Liver (tissue), 8 donors: ENCODE measurements at regions not wholly inside any gene's neighbourhood (a gene's known extent, or its start where the extent isn't known, plus 50 kb on each side); places are given as distances from the start of the nearest gene placed in this dataset.

ENCODE experiments used
- DNase-seq: peaks from one replicate; pipeline ENCODE4 v3.0.0-alpha.2; 2017; ENCODE audit warnings: low spot score
- H3K27ac ChIP-seq, 2 donors: one replicate each; pipeline ENCODE4 v1.7.0; 2013; ENCODE audit warnings: inconsistent platforms in 2 of 2, low read length in 2 of 2, control low read depth in 1 of 2, low read depth in 1 of 2, mild to moderate bottlenecking in 1 of 2
- H3K27me3 ChIP-seq, 4 donors: one replicate each; pipeline versions ENCODE4 v1.6.1 to v1.7.0; 2013; ENCODE audit warnings: low read length in 3 of 4, inconsistent platforms in 1 of 4, mild to moderate bottlenecking in 1 of 4, moderate library complexity in 1 of 4; ENCODE audit not compliant: control insufficient read depth in 4 of 4, insufficient read depth in 4 of 4
- H3K36me3 ChIP-seq, 4 donors: one replicate each; pipeline versions ENCODE4 v1.6.1 to v1.7.0; 2013; ENCODE audit warnings: low read length in 3 of 4, mild to moderate bottlenecking in 3 of 4, low read depth in 1 of 4, moderate library complexity in 1 of 4; ENCODE audit not compliant: control insufficient read depth in 4 of 4, insufficient read depth in 3 of 4
- H3K4me1 ChIP-seq, 4 donors: one replicate each; pipeline versions ENCODE4 v1.6.1 to v1.7.0; 2013; ENCODE audit warnings: low read length in 3 of 4, mild to moderate bottlenecking in 3 of 4, moderate library complexity in 1 of 4; ENCODE audit not compliant: control insufficient read depth in 4 of 4, insufficient read depth in 4 of 4
- H3K4me3 ChIP-seq, 3 donors: one replicate each; pipeline versions ENCODE4 v1.6.1 to v1.7.0; 2013; ENCODE audit warnings: low read length in 3 of 3, control low read depth in 1 of 3, low read depth in 1 of 3, mild to moderate bottlenecking in 1 of 3
- H3K9ac ChIP-seq, 2 donors: one replicate each; pipeline ENCODE4 v1.7.0; 2013; ENCODE audit warnings: low read length in 2 of 2, mild to moderate bottlenecking in 2 of 2, moderate library complexity in 2 of 2, control low read depth in 1 of 2, low read depth in 1 of 2
- H3K9me3 ChIP-seq, 4 donors: one replicate each; pipeline versions ENCODE4 v1.6.1 to v1.7.0; 2013; ENCODE audit warnings: low read length in 3 of 4; ENCODE audit not compliant: control insufficient read depth in 4 of 4
- EGR1 ChIP-seq, 2 donors: IDR thresholded peaks; 2 replicates each; pipeline ENCODE4 v1.6.1; 2016 to 2018; ENCODE audit warnings: antibody characterized with exemption in 2 of 2, low read depth in 2 of 2
- FOXA1 ChIP-seq: IDR thresholded peaks from 2 replicates; pipeline ENCODE4 v1.6.1; 2016; ENCODE audit warnings: antibody characterized with exemption
- FOXA2 ChIP-seq: IDR thresholded peaks from 2 replicates; pipeline ENCODE4 v1.6.1; 2016; ENCODE audit warnings: antibody characterized with exemption
- GABPA ChIP-seq, 2 donors: IDR thresholded peaks in 1 of 2; conservative IDR thresholded peaks in 1 of 2; 2 replicates each; pipeline ENCODE4 v1.6.1; 2016; ENCODE audit warnings: antibody characterized with exemption in 2 of 2, mild to moderate bottlenecking in 1 of 2, moderate library complexity in 1 of 2
- HNF4A ChIP-seq, 2 donors: conservative IDR thresholded peaks; 2 replicates each; pipeline ENCODE4 v1.6.1; 2016; ENCODE audit warnings: antibody characterized with exemption in 2 of 2, mild to moderate bottlenecking in 2 of 2
- HNF4G ChIP-seq: IDR thresholded peaks from 2 replicates; pipeline ENCODE4 v1.6.1; 2016; ENCODE audit warnings: antibody characterized with exemption
- JUND ChIP-seq, 2 donors: IDR thresholded peaks; 2 replicates each; pipeline ENCODE4 v1.6.1; 2016; ENCODE audit warnings: antibody characterized with exemption in 2 of 2
- NR2F2 ChIP-seq: IDR thresholded peaks from 2 replicates; pipeline ENCODE4 v1.6.1; 2016; ENCODE audit warnings: antibody characterized with exemption
- RAD21 ChIP-seq, 2 donors: IDR thresholded peaks; 2 replicates each; pipeline ENCODE4 v1.6.1; 2016; ENCODE audit warnings: antibody characterized with exemption in 2 of 2, mild to moderate bottlenecking in 2 of 2
- RXRA ChIP-seq, 2 donors: IDR thresholded peaks; 2 replicates each; pipeline ENCODE4 v1.6.1; 2017 to 2018; ENCODE audit warnings: antibody characterized with exemption in 2 of 2, mild to moderate bottlenecking in 1 of 2
- SP1 ChIP-seq: IDR thresholded peaks from 2 replicates; pipeline ENCODE4 v1.6.1; 2018; ENCODE audit warnings: antibody characterized with exemption, mild to moderate bottlenecking
- TAF1 ChIP-seq: conservative IDR thresholded peaks from 2 replicates; pipeline ENCODE4 v1.6.1; 2016; ENCODE audit warnings: antibody characterized with exemption, mild to moderate bottlenecking
- YY1 ChIP-seq: IDR thresholded peaks from 2 replicates; pipeline ENCODE4 v1.6.1; 2016; ENCODE audit warnings: antibody characterized with exemption, mild to moderate bottlenecking
- WGBS: extraction: QIAGEN DNeasy Blood & Tissue Kit; methylation state at CpG from one replicate; pipeline ENCODE4 v1.1.7; 2013; 5-methylcytosine and 5-hydroxymethylcytosine counted together
- TF ChIP-seq, protein P1 (sequence below): IDR thresholded peaks from 2 replicates; pipeline ENCODE4 v1.6.1; 2016; ENCODE audit warnings: antibody characterized with exemption
- TF ChIP-seq, protein P2 (sequence below): fragments of 150-350 bp; IDR thresholded peaks from 2 replicates; pipeline ENCODE4 v1.5.1; 2017; ENCODE audit warnings: improper control_type of control experiment, low read depth, low read length; ENCODE audit not compliant: missing input control
- TF ChIP-seq, protein P3 (sequence below): IDR thresholded peaks from 2 replicates; pipeline ENCODE4 v1.6.1; 2016; ENCODE audit warnings: antibody characterized with exemption
- TF ChIP-seq, protein P4 (sequence below): IDR thresholded peaks from 2 replicates; pipeline ENCODE4 v1.6.1; 2016; ENCODE audit warnings: antibody characterized with exemption
- TF ChIP-seq, protein P5 (sequence below): IDR thresholded peaks from 2 replicates; pipeline ENCODE4 v1.6.1; 2016; ENCODE audit warnings: antibody characterized with exemption, mild to moderate bottlenecking
- donor health status: healthy.
- donor health status: healthy.
- donor health status: healthy.
- donor health status: healthy.
- donor health status: healthy.

DNA sequence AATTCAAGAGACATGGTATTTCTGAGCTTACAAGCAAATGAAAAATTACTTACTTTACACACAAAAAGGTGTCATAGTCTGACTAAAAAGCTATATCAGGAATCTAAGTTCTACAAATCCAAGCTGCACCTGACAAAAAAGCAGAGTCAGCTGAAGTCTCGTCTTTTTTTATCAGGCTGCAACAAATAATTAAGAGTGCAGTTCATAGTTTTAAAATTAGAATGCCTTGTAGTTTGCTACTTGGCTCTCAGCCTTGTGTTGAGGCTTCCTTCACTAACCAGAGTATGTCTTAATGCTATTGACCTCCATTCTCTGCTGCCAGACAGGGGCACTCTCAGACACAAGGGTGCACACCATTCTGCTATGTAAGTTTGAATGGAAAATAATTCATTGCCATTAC is 940.7 kb downstream of the PCDH7 start:
- no peaks in the 10 kb centered on the region for H3K36me3 ChIP-seq
- no peaks in the 10 kb centered on the region for H3K27me3 ChIP-seq
- H3K9ac ChIP-seq: no peak overlapping the region
- H3K4me3 ChIP-seq: no peak overlapping the region
- H3K9me3 ChIP-seq: no peaks in the 10 kb centered on the region
- no peak for DNase-seq
- TF ChIP-seq RAD21 (IDR thresholded peaks at IDR 0.05) (no peak), TAF1 (no peak), JUND (IDR thresholded peaks at IDR 0.05) (no peak), FOXA1 (no peak), YY1 (no peak), EGR1 (IDR thresholded peaks at IDR 0.05; ENCODE audit: low read depth in 2 of 2) (no peak), GABPA (IDR thresholded peaks at IDR 0.05 in 1 of 2, conservative IDR thresholded peaks at IDR 0.05 in 1 of 2) (no peak), RXRA (IDR thresholded peaks at IDR 0.05) (no peak), NR2F2 (no peak)
- TF ChIP-seq, protein P1, sequence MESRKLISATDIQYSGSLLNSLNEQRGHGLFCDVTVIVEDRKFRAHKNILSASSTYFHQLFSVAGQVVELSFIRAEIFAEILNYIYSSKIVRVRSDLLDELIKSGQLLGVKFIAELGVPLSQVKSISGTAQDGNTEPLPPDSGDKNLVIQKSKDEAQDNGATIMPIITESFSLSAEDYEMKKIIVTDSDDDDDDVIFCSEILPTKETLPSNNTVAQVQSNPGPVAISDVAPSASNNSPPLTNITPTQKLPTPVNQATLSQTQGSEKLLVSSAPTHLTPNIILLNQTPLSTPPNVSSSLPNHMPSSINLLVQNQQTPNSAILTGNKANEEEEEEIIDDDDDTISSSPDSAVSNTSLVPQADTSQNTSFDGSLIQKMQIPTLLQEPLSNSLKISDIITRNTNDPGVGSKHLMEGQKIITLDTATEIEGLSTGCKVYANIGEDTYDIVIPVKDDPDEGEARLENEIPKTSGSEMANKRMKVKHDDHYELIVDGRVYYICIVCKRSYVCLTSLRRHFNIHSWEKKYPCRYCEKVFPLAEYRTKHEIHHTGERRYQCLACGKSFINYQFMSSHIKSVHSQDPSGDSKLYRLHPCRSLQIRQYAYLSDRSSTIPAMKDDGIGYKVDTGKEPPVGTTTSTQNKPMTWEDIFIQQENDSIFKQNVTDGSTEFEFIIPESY: no peak
- TF ChIP-seq, protein P2, sequence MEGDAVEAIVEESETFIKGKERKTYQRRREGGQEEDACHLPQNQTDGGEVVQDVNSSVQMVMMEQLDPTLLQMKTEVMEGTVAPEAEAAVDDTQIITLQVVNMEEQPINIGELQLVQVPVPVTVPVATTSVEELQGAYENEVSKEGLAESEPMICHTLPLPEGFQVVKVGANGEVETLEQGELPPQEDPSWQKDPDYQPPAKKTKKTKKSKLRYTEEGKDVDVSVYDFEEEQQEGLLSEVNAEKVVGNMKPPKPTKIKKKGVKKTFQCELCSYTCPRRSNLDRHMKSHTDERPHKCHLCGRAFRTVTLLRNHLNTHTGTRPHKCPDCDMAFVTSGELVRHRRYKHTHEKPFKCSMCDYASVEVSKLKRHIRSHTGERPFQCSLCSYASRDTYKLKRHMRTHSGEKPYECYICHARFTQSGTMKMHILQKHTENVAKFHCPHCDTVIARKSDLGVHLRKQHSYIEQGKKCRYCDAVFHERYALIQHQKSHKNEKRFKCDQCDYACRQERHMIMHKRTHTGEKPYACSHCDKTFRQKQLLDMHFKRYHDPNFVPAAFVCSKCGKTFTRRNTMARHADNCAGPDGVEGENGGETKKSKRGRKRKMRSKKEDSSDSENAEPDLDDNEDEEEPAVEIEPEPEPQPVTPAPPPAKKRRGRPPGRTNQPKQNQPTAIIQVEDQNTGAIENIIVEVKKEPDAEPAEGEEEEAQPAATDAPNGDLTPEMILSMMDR: no peak
- TF ChIP-seq, protein P3, sequence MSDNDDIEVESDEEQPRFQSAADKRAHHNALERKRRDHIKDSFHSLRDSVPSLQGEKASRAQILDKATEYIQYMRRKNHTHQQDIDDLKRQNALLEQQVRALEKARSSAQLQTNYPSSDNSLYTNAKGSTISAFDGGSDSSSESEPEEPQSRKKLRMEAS: no peak
- TF ChIP-seq, protein P4, sequence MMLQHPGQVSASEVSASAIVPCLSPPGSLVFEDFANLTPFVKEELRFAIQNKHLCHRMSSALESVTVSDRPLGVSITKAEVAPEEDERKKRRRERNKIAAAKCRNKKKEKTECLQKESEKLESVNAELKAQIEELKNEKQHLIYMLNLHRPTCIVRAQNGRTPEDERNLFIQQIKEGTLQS: no peak
- 46% methylated on average over 1 of the region's 1 CpG for WGBS
- no peak overlapping the region for H3K27ac ChIP-seq
- H3K4me1 ChIP-seq: no peaks in the 10 kb centered on the region

DNA sequence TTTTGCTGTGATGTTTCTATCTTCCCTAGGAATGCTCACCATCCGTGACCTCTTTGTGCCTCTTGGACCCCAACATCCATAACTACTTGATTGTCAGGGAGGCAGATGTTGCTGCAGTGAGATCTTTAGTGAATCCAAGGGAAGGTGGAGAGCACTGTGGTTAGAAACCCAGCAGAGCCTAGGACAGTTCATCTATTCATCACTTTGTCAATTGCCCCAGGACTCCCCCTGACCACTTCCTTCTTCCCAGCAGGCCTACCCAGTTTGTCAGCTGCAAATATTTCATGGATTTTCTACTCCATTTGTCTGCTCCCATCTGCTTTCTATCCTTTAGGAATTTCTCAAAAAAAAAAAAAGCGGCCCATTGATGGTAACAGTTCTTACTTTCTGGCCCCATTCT is 942.8 kb downstream of the PCDH7 start:
- 79% methylated on average over 2 of the region's 2 CpGs for WGBS
- H3K9ac ChIP-seq: no peak overlapping the region
- DNase-seq: no peak
- no peaks in the 10 kb centered on the region for H3K9me3 ChIP-seq
- no peaks in the 10 kb centered on the region for H3K27me3 ChIP-seq
- no peak overlapping the region for H3K27ac ChIP-seq
- H3K36me3 ChIP-seq: no peaks in the 10 kb centered on the region
- H3K4me1 ChIP-seq: no peaks in the 10 kb centered on the region
- TF ChIP-seq, protein P3: no peak
- TF ChIP-seq, protein P5, sequence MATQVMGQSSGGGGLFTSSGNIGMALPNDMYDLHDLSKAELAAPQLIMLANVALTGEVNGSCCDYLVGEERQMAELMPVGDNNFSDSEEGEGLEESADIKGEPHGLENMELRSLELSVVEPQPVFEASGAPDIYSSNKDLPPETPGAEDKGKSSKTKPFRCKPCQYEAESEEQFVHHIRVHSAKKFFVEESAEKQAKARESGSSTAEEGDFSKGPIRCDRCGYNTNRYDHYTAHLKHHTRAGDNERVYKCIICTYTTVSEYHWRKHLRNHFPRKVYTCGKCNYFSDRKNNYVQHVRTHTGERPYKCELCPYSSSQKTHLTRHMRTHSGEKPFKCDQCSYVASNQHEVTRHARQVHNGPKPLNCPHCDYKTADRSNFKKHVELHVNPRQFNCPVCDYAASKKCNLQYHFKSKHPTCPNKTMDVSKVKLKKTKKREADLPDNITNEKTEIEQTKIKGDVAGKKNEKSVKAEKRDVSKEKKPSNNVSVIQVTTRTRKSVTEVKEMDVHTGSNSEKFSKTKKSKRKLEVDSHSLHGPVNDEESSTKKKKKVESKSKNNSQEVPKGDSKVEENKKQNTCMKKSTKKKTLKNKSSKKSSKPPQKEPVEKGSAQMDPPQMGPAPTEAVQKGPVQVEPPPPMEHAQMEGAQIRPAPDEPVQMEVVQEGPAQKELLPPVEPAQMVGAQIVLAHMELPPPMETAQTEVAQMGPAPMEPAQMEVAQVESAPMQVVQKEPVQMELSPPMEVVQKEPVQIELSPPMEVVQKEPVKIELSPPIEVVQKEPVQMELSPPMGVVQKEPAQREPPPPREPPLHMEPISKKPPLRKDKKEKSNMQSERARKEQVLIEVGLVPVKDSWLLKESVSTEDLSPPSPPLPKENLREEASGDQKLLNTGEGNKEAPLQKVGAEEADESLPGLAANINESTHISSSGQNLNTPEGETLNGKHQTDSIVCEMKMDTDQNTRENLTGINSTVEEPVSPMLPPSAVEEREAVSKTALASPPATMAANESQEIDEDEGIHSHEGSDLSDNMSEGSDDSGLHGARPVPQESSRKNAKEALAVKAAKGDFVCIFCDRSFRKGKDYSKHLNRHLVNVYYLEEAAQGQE: no peak
- TF ChIP-seq, protein P2: no peak
- TF ChIP-seq YY1 (no peak), SP1 (no peak), HNF4A (conservative IDR thresholded peaks at IDR 0.05) (no peak), RAD21 (IDR thresholded peaks at IDR 0.05) (no peak), HNF4G (no peak), EGR1 (IDR thresholded peaks at IDR 0.05; ENCODE audit: low read depth in 2 of 2) (no peak), FOXA1 (no peak), FOXA2 (no peak), JUND (IDR thresholded peaks at IDR 0.05) (no peak), RXRA (IDR thresholded peaks at IDR 0.05) (no peak), TAF1 (no peak), NR2F2 (no peak), GABPA (IDR thresholded peaks at IDR 0.05 in 1 of 2, conservative IDR thresholded peaks at IDR 0.05 in 1 of 2) (no peak)
- TF ChIP-seq, protein P1: no peak
- TF ChIP-seq, protein P4: no peak
- no peak overlapping the region for H3K4me3 ChIP-seq
